Activated CD4-positive, alpha-beta T cell treated with anti-CD3 and anti-CD28 coated beads, Interleukin-2, amount 50 U/mL, for 1 hour (primary cell): ENCODE measurements at regions not wholly inside any gene's neighbourhood (a gene's known extent, or its start where the extent isn't known, plus 50 kb on each side); places are given as distances from the start of the nearest gene placed in this dataset.
"Not testable (repeated sequence)": the region's sequence is repeated elsewhere in the genome, so short reads cannot be mapped to it uniquely, and the experiment has no call there.

Source experiments
- DNase-seq: peaks from one replicate; pipeline ENCODE4 v3.0.0-alpha.2; 2020

- no peak for DNase-seq
Measured at GRCh38 chr5:118156181-118156580, 832.2 kb downstream of the DTWD2 start.

DNA sequence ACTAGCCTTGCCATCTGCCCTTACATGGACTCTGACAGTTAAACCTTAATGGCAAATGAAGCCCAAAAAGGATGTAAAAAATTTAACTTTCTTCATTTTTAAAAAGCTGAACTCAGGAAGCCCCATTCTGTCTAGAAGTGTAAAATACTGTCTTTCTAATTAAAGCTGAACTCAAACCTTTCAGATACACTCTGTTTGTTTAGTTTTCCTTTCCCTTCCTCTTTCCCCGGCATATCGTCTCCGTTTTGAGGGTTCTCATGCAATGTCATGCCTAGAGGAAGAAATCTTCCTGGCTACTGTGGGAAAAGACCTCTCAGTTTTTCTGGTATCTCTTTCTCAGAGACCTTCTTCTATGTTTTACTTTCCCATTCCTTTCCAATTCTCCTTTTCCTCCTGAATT, 841.5 kb downstream of the DTWD2 start:
- no peak for DNase-seq

DNA sequence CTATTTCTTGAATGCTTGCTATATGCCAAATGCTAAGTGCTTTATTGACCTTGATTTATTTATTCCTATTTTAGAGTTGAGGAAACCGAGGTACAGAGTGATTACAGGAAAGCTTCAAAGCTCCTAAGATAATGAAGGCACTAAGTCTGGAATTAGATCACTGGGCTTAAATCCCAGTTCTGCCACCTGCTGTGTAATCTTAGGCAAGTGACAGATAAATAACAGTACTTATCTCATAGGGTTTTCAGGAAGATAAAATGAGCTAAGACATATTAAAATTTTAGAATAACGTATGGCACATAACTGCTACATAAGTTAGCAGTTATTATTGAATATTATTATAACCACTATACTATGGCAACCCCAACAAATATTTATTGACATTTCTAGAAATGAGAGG, 843.8 kb downstream of the DTWD2 start:
- DNase-seq = no peak

DNA sequence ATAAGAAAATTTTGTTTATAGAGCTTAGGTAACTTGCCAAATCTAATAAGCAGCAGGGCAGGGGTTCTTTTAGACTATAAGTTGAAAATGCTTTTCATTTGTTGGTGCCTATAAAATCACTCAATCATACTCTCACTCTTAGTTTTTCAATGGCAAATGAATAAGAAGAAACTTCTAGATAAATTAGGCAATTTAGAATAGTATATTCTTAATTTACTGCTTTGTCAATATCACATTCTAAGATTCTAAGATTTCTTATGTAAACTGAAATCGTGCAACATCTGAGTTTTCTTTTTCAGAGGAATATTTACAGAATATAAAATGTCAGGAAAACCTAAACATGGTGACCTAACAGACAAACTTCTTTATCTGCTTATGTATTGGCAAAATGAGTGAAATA, 849.0 kb downstream of the DTWD2 start:
- no peak for DNase-seq

DNA sequence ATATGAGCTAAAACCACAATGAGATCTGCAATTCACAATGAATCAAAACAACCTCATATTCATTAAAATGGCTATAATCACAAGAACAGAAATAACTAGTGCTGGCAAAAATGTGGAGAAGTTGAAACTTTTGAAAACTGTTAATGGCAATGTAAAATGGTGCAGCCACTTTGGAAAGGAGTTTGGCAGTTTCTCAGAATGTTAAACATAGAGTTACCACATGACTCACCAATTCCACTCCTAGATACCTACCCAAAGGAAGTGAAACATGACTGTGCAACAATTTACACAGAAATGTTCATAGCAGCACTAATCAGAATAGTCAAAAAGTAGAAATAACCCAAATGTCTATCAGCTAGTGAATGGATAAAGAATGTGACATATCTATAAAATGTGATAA, 862.2 kb downstream of the DTWD2 start:
- no peak for DNase-seq

DNA sequence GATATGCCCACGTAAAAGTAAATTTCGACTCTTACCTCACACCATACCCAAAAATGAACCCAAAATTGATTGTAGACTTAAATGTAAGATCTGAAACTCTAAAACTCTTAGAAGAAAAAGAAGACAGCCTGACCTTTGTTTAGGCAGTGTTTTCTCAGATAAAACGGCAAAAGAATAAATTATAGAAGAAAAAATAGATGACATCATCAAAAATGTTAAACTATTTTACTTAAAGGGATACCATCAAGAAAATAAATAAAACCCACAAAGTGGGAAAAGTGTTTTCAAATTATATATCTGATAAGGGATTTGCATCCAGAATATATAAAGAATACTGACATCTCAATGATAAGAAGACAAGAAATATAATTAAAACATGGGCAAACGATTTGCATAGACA, 862.7 kb downstream of the DTWD2 start:
- DNase-seq = no peak

GRCh38 chr5:118121258-118121657, 867.1 kb downstream of the DTWD2 start:
- DNase-seq = no peak

DNA sequence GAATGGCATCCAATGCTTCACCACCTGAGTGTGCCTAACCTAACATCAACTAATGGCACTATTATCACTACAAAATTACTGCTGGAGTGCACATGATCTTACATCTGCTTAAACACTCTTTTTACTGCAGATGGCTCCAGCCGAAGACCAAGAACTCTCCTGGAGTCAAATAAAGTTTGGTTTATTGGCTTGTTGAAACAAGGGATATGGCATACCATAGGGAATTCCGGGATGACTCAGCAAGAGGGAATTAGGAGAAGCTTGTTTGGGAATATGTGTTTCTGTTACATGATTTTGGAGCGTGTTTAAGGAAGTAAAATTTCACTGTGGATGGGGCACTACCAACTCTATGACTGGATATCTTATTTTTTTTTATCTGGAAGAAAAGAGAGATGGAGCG, 872.6 kb downstream of the DTWD2 start:
- no peak for DNase-seq

GRCh38 chr5:118111956-118112355, 876.4 kb downstream of the DTWD2 start:
- no peak for DNase-seq

DNA sequence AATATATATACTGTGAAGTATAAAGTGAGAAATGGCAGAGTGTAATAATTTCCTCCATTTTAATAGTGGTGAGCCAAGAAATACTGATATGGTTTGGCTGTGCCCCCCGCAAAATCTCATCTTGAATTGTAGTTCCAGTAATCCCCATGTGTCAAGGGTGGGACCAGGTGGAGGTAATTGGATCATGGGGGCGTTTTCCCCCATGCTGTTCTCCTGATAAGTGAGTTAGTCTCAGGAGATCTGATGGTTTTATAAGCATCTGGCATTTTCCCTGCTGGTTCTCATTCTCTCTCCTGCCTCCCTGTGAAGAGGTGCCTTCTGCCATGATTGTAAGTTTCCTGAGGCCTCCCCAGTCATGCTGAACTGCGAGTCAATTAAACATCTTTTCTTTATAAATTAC, 881.1 kb downstream of the DTWD2 start:
- not testable (repeated sequence) for DNase-seq

- no peak for DNase-seq
Measured at GRCh38 chr5:118098716-118099115, 889.6 kb downstream of the DTWD2 start.

DNA sequence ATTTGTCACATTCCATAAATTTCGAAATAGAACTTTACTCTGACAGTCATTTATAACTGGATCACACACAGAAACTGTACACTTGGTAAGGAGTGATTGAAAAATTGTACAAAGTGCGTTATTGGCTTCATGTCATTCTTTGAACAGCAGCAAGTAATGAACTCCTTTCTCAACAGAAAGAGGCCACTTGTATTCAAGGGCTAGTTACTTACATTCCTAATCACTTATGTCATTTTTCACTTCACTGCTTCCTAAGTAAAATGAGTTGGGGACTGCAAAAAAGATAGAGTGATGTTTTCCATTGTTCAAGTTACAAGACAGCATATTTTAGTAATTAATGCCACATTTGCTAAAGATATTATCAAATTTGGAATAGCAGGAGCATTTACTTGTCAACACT, 893.2 kb downstream of the DTWD2 start:
- DNase-seq = no peak

- DNase-seq = no peak
Measured at GRCh38 chr5:118088448-118088847, 899.9 kb downstream of the DTWD2 start.

GRCh38 chr5:118076490-118076889, 911.9 kb downstream of the DTWD2 start:
- no peak for DNase-seq

DNA sequence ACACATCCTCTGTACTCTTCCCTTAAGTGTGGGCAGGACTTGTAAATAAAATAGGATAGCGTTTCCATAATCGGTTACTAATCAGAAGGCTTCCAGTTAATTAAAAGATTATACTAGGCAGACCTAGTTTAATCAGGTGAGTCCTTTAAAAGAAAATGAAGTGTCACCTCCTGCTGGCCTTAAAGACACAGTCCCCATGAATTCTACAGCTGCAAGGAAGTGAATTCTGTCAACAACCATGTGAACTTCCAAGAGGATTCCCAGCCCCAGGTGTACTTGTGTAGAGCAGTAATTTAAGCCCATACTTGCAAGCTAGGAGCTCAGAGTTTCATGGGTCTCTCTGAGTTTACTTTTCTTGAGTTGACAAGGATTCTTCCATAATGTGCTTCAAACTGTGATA, 918.3 kb downstream of the DTWD2 start:
- no peak for DNase-seq

GRCh38 chr5:118069452-118069851, 918.9 kb downstream of the DTWD2 start:
- DNase-seq = no peak

- no peak for DNase-seq
Measured at GRCh38 chr5:118068886-118069285, 919.5 kb downstream of the DTWD2 start.

GRCh38 chr5:118063836-118064235, 924.5 kb downstream of the DTWD2 start:
- DNase-seq = not testable (repeated sequence)

- no peak for DNase-seq
Measured at GRCh38 chr5:118060833-118061232, 927.5 kb downstream of the DTWD2 start.

- DNase-seq = no peak
Measured at GRCh38 chr5:118052503-118052902, 935.8 kb downstream of the DTWD2 start.

DNA sequence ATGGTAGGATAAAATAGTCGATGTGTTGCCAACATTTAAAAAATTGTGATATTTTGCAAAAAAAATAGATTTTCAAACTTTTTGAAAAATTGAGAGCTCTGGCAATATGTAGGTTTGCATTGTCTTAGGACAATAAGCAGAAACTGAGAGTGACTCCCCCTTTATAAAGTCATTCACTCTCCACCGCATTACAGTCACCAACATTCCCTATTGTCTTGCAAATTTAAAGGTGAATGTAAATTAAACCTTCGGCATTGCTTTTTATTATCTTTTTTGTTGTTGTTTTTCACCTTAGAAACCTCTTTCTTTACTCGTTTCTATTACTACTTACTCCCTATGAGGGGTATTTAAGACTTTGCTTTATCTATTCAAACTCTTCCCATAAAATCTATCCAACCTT, 944.2 kb downstream of the DTWD2 start:
- no peak for DNase-seq

GRCh38 chr5:118043531-118043930, 944.8 kb downstream of the DTWD2 start:
- DNase-seq = no peak

DNA sequence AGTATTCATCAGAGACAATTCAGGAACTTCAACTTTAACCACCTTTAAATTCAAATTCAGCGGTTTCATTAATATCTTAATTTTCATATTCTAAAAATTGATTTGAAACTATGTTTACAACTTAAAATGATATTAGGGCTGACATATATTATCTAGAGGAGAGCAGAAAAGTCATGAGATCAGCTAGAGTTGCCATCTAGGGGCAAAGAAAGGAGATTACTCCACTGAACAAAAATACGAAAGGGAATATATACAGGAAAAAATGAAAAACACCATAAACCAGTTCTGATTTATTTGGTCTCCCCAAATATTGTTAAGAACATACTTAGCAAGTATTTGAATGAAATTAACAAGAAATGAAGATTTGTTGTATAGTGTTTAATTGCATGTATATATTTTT, 946.3 kb downstream of the DTWD2 start:
- no peak for DNase-seq

- no peak for DNase-seq
Measured at GRCh38 chr5:118040496-118040895, 947.9 kb downstream of the DTWD2 start.

DNA sequence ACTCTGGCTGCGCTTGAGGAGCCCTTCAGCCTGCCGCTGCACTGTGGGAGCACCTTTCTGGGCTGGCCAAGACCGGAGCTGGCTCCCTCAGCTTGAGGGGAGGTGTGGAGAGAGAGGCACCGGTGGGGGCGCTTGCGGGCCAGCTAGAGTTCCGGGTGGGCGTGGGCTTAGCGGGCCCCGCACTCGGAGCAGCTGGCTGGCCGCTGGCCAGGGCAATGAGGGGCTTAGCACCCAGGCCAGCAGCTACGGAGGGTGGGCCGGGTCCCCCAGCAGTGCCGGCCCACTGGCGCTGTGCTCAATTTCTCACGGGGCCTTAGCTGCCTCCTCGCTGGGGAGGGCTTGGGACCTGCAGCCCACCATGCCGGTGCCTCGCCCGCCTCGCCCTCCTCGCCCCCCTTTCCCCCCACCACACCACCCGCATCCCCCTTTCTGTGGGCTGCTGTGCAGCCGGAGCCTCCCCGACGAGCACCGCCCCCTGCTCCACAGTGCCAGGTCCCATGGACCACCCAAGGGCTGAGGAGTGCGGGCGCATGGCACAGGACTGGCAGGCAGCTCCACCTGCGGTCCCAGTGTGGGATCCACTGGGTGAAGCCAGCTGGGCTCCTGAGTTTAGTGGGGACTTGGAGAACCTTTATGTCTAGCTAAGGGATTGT, 954.5 kb downstream of the DTWD2 start:
- no peak for DNase-seq

GRCh38 chr5:118029807-118030206, 958.5 kb downstream of the DTWD2 start:
- no peak for DNase-seq
